HepG2 (cell line): ENCODE measurements at regions not wholly inside any gene's neighbourhood (a gene's known extent, or its start where the extent isn't known, plus 50 kb on each side); places are given as distances from the start of the nearest gene placed in this dataset.

Experiments used
- ATAC-seq: fragments of 200-7000 bp; cut with Tn5 transposase; 3 replicates; pipeline ENCODE4 v1.9.1; 2020; ENCODE audit warnings: mild to moderate bottlenecking, moderate library complexity
- BruUV-seq: library from RNA; stranded (reverse); fragments of 400-500 nt; replicated peaks from 2 replicates; lab custom pipeline; 2021; lab: Mats Ljungman, UMichigan
- CTCF ChIA-PET: fragments of 300-600 bp; formaldehyde crosslinking; extraction: SDS; loops from one replicate; lab custom pipeline; 2021; ENCODE audit warnings: low total read pairs, inconsistent platforms, low intra/inter-chr PET ratio; lab: Yijun Ruan, JAX
- POLR2A ChIA-PET: fragments of 350-600 bp; sonication (Branson Sonifier 250); formaldehyde crosslinking; loops from one replicate; lab custom pipeline; 2020; ENCODE audit warnings: antibody characterized with exemption, inconsistent platforms; lab: Yijun Ruan, JAX
- DNase-seq: peaks from one replicate; pipeline ENCODE4 v3.0.0-alpha.2; 2015; ENCODE audit warnings: low spot score
- FAIRE-seq: peaks from 3 replicates; lab custom pipeline; 2011; peaks lifted over from hg19 to GRCh38; lab: Jason Lieb, UNC
- H2AFZ ChIP-seq: one replicate; pipeline ENCODE4 v1.6.1; 2011; ENCODE audit warnings: low read length, inconsistent platforms
- H3K27ac ChIP-seq: fragments of 300-600 bp; 3 replicates; pipeline ENCODE4 v1.8.0; 2011; ENCODE audit warnings: mixed run types, mild to moderate bottlenecking, mixed read lengths, low read length, inconsistent platforms; ENCODE audit not compliant: insufficient read depth; ENCODE audit errors: extremely low read length
- H3K27me3 ChIP-seq, 2 experiments: fragments of 200-600 bp in 1 of 2; 2 replicates in 1 of 2; 3 replicates in 1 of 2; pipeline versions ENCODE4 v1.6.0 to v1.8.0; 2011; ENCODE audit warnings: low read length in 2 of 2, mild to moderate bottlenecking in 2 of 2, moderate library complexity in 2 of 2, inconsistent platforms in 1 of 2; ENCODE audit not compliant: insufficient read depth in 2 of 2, control insufficient read depth in 1 of 2
- H3K36me3 ChIP-seq, 2 experiments: fragments of 200-600 bp in 1 of 2; replicated peaks in 1 of 2; 2 replicates in 1 of 2; 3 replicates in 1 of 2; pipeline versions ENCODE4 v1.5.1 to v1.8.0; 2011; ENCODE audit warnings: low read length in 2 of 2, inconsistent platforms in 1 of 2; ENCODE audit not compliant: insufficient read depth in 2 of 2, control insufficient read depth in 1 of 2
- H3K4me1 ChIP-seq: 2 replicates; pipeline ENCODE4 v1.5.1; 2012; ENCODE audit warnings: low read length, inconsistent platforms; ENCODE audit not compliant: insufficient read depth
- H3K4me2 ChIP-seq: 2 replicates; pipeline ENCODE4 v1.6.0; 2011; ENCODE audit warnings: low read depth, low read length, inconsistent platforms
- H3K4me3 ChIP-seq, 3 experiments: fragments of 200-600 bp in 1 of 3; sonication (generic), shearing (Covaris generic) in 1 of 3; replicated peaks in 1 of 3; 2 replicates each; pipeline ENCODE4 v1.5.1; 2011 to 2016; ENCODE audit warnings: low read length in 3 of 3, inconsistent platforms in 2 of 3, low read depth in 2 of 3, mild to moderate bottlenecking in 2 of 3, control low read depth in 1 of 3, mixed read lengths in 1 of 3; ENCODE audit not compliant: insufficient read depth in 1 of 3
- H3K79me2 ChIP-seq: one replicate; pipeline ENCODE4 v1.6.1; 2011; ENCODE audit warnings: low read length, inconsistent platforms; ENCODE audit not compliant: insufficient read depth
- H3K9ac ChIP-seq: 2 replicates; pipeline ENCODE4 v1.6.0; 2011; ENCODE audit warnings: mild to moderate bottlenecking, low read depth, low read length, inconsistent platforms; ENCODE audit not compliant: insufficient read depth
- H3K9me3 ChIP-seq: 2 replicates; pipeline ENCODE4 v1.5.1; 2012; ENCODE audit warnings: mild to moderate bottlenecking, low read length
- H4K20me1 ChIP-seq: 2 replicates; pipeline ENCODE4 v1.6.0; 2011; ENCODE audit warnings: inconsistent platforms, mild to moderate bottlenecking, low read length, moderate library complexity; ENCODE audit not compliant: insufficient read depth
- ARNT2 ChIP-seq: sonication (generic); formaldehyde crosslinking; IDR thresholded peaks from 2 replicates; pipeline ENCODE4 v1.8.0; 2022; ENCODE audit warnings: mild to moderate bottlenecking, low read depth, missing genetic modification reagents, moderate library complexity
- CREBL2 ChIP-seq: sonication (generic); formaldehyde crosslinking; IDR thresholded peaks from 2 replicates; pipeline ENCODE4 v1.8.1; 2023; ENCODE audit warnings: missing genetic modification reagents, mild to moderate bottlenecking, borderline replicate concordance
- HMGA1 ChIP-seq: sonication (generic); formaldehyde crosslinking; conservative IDR thresholded peaks from 2 replicates; pipeline ENCODE4 v1.4.0; 2020; ENCODE audit warnings: missing genetic modification reagents
- ISX ChIP-seq: sonication (generic); formaldehyde crosslinking; conservative IDR thresholded peaks from 2 replicates; pipeline ENCODE4 v1.5.0; 2020; ENCODE audit warnings: missing genetic modification reagents
- MTA3 ChIP-seq: sonication (generic); formaldehyde crosslinking; IDR thresholded peaks from 2 replicates; pipeline ENCODE4 v1.4.0; 2020; ENCODE audit warnings: missing genetic modification reagents
- ZBTB7B ChIP-seq: sonication (generic); formaldehyde crosslinking; IDR thresholded peaks from 2 replicates; pipeline ENCODE4 v1.4.0; 2020; ENCODE audit warnings: missing genetic modification reagents
- ZKSCAN1 ChIP-seq: fragments of 150-350 bp; IDR thresholded peaks from 2 replicates; pipeline ENCODE4 v1.6.1; 2014; ENCODE audit warnings: low read length
- ZNF234 ChIP-seq: sonication (generic); formaldehyde crosslinking; conservative IDR thresholded peaks from 2 replicates; pipeline ENCODE4 v1.5.1; 2020; ENCODE audit warnings: mild to moderate bottlenecking, missing genetic modification reagents
- ZNF317 ChIP-seq: sonication (generic); formaldehyde crosslinking; IDR thresholded peaks from 2 replicates; pipeline ENCODE4 v1.5.0; 2020; ENCODE audit warnings: mild to moderate bottlenecking, missing genetic modification reagents
- ZNF558 ChIP-seq: sonication (generic); formaldehyde crosslinking; IDR thresholded peaks from 2 replicates; pipeline ENCODE4 v1.9.0; 2022; ENCODE audit warnings: mild to moderate bottlenecking, missing genetic modification reagents, borderline replicate concordance
- ZNF564 ChIP-seq: sonication (generic); formaldehyde crosslinking; IDR thresholded peaks from 2 replicates; pipeline ENCODE4 v1.8.1; 2023; ENCODE audit warnings: mild to moderate bottlenecking, missing genetic modification reagents
- WGBS: methylation state at CpG from one replicate; pipeline ENCODE4 v1.1.6; 2017; ENCODE audit warnings: low lambda C conversion rate; 5-methylcytosine and 5-hydroxymethylcytosine counted together
- in situ Hi-C: cut with HindIII; loops from 2 replicates; pipeline ENCODE4 v1.10.0; 2017; ENCODE audit warnings: low pct_unique_long_range_greater_than_20kb; ENCODE audit not compliant: extremely low pct_ligation_motif_present
- intact Hi-C: fragments of 100-400 bp; cut with micrococcal nuclease; formaldehyde crosslinking; loops from one replicate; pipeline ENCODE4 v1.10.0; 2022; ENCODE audit not compliant: unreplicated experiment
- TF ChIP-seq, protein P1 (sequence below): sonication (generic); formaldehyde crosslinking; IDR thresholded peaks from 2 replicates; pipeline ENCODE4 v1.8.0; 2022; ENCODE audit warnings: missing genetic modification reagents, low read depth, mild to moderate bottlenecking, borderline replicate concordance
- TF ChIP-seq, protein P2 (sequence below): sonication (generic); formaldehyde crosslinking; IDR thresholded peaks from 2 replicates; pipeline ENCODE4 v1.5.0; 2020; ENCODE audit warnings: mild to moderate bottlenecking, missing genetic modification reagents

DNA sequence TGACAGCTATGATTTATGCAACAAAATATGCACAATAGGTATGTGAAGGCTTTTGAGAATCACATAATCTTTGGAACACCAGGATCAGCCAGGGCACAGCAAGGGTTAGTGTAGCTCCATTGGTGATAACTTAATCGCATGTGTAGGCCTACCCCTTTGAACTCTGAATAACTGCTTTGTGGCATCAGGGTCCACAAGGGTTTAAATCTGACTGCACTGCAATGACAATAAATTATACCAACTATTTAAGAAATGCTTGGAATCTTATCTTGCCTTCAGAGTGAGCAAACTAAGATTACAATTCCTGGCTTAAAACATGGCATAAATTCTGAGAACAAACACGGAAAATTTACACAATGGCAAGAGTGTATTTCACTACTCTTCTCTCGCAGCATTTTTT is 245.8 kb downstream of the FBXO8 start:
- CTCF ChIA-PET: no interaction called here
- POLR2A ChIA-PET: no interaction called here
- no peak for DNase-seq
- H3K9ac ChIP-seq: no peak overlapping the region
- H3K4me1 ChIP-seq: no peaks in the 10 kb centered on the region
- H3K79me2 ChIP-seq: no peaks in the 10 kb centered on the region
- H2AFZ ChIP-seq: no peak overlapping the region
- no peak overlapping the region for H3K4me2 ChIP-seq
- no peak overlapping the region for H3K27ac ChIP-seq
- WGBS: 1% methylated on average over 3 of the region's 3 CpGs
- no peaks in the 10 kb centered on the region for H3K27me3 ChIP-seq
- no TSS peak for BruUV-seq
- H3K9me3 ChIP-seq: no peaks in the 10 kb centered on the region
- TF ChIP-seq ZKSCAN1 (no peak), ISX (CRISPR knock-in tag) (no peak), ZNF317 (no peak), CREBL2 (CRISPR knock-in tag) (no peak), ZNF564 (CRISPR knock-in tag) (no peak), MTA3 (CRISPR knock-in tag) (no peak), ZNF234 (no peak), ARNT2 (no peak), ZNF558 (CRISPR knock-in tag) (no peak)
- TF ChIP-seq, all 625 proteins: peak for 0
- no peak for ATAC-seq
- in situ Hi-C loops: no loop called here
- H3K36me3 ChIP-seq: no peaks in the 10 kb centered on the region
- H3K4me3 ChIP-seq: no peak overlapping the region
- no peaks in the 10 kb centered on the region for H4K20me1 ChIP-seq
- FAIRE-seq: no peak
- intact Hi-C loops: no loop called here

DNA sequence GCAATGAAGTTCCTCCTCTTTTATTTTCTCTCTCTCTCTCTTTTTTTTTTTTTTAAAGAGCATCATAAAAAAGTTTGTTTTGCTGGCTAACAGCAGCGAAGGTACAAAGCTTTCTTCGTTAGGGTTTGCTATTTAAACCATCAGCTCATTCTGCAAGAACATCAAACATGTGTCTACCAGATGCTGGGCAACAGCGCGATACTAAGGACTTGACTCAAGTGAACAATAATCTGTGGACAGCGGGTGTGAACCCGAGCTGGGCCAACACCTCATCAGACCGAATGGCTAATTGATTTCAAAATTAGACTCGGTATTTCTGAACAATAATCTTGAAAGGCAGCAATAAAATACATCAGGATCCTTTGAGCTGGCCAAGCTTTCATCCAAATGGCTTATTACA is 246.4 kb downstream of the FBXO8 start:
- Histone ChIP-seq H3K36me3 (no peaks in the 10 kb centered on the region), H3K4me2 (no peak overlapping the region), H3K4me1 (no peaks in the 10 kb centered on the region), H4K20me1 (no peaks in the 10 kb centered on the region), H2AFZ (no peak overlapping the region), H3K9ac (no peak overlapping the region), H3K27me3 (no peaks in the 10 kb centered on the region), H3K27ac (no peak overlapping the region), H3K9me3 (no peaks in the 10 kb centered on the region), H3K79me2 (no peaks in the 10 kb centered on the region), H3K4me3 (no peak overlapping the region)
- no peak for ATAC-seq
- FAIRE-seq: no peak
- TF ChIP-seq ZBTB7B (CRISPR knock-in tag) (no peak), HMGA1 (CRISPR knock-in tag) (no peak)
- TF ChIP-seq, protein P1, sequence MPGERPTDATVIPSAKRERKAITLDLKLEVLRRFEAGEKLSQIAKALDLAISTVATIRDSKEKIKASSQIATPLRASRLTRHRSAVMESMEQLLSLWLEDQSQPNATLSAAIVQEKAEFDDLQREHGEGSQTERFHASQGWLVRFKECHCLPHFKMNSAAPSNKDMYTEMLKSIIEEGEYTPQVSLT: no peak
- TF ChIP-seq, protein P2, sequence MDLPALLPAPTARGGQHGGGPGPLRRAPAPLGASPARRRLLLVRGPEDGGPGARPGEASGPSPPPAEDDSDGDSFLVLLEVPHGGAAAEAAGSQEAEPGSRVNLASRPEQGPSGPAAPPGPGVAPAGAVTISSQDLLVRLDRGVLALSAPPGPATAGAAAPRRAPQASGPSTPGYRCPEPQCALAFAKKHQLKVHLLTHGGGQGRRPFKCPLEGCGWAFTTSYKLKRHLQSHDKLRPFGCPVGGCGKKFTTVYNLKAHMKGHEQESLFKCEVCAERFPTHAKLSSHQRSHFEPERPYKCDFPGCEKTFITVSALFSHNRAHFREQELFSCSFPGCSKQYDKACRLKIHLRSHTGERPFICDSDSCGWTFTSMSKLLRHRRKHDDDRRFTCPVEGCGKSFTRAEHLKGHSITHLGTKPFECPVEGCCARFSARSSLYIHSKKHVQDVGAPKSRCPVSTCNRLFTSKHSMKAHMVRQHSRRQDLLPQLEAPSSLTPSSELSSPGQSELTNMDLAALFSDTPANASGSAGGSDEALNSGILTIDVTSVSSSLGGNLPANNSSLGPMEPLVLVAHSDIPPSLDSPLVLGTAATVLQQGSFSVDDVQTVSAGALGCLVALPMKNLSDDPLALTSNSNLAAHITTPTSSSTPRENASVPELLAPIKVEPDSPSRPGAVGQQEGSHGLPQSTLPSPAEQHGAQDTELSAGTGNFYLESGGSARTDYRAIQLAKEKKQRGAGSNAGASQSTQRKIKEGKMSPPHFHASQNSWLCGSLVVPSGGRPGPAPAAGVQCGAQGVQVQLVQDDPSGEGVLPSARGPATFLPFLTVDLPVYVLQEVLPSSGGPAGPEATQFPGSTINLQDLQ (CRISPR knock-in tag): no peak
- CTCF ChIA-PET: no interaction called here
- 33% methylated on average over 8 of the region's 8 CpGs for WGBS
- intact Hi-C loops: no loop called here
- in situ Hi-C loops: no loop called here
- no peak for DNase-seq
- POLR2A ChIA-PET: no interaction called here
- BruUV-seq: no TSS peak
